Endothelial cell of umbilical vein (primary cell): ENCODE measurements at regions not wholly inside any gene's neighbourhood (a gene's known extent, or its start where the extent isn't known, plus 50 kb on each side); places are given as distances from the start of the nearest gene placed in this dataset.

Experiments
- EZH2 ChIP-seq: IDR thresholded peaks from 2 replicates; pipeline ENCODE4 v1.6.1; 2012; ENCODE audit warnings: borderline replicate concordance, low read depth, mild to moderate bottlenecking, moderate library complexity, low read length, inconsistent platforms; ENCODE audit not compliant: severe bottlenecking
- JUN ChIP-seq: IDR thresholded peaks from 2 replicates; pipeline ENCODE4 v1.6.1; 2011; ENCODE audit warnings: borderline replicate concordance, low read depth; ENCODE audit not compliant: insufficient read length, insufficient read depth
- MYC ChIP-seq: IDR thresholded peaks from one replicate; pipeline ENCODE4 v1.6.1; 2011; ENCODE audit warnings: mild to moderate bottlenecking, low read depth, low read length
- POLR2A ChIP-seq: IDR thresholded peaks from 2 replicates; pipeline ENCODE4 v1.6.1; 2012; ENCODE audit warnings: low read depth, mild to moderate bottlenecking, control low read depth, low read length
- POLR2AphosphoS5 ChIP-seq: IDR thresholded peaks from 2 replicates; pipeline ENCODE4 v1.6.1; 2012; ENCODE audit warnings: low read depth, mild to moderate bottlenecking, control low read depth, low read length, moderate library complexity; ENCODE audit not compliant: insufficient read depth
- TF ChIP-seq, protein P1 (sequence below), 2 donors: IDR thresholded peaks; 1 replicate in 1 of 2; 2 replicates in 1 of 2; pipeline ENCODE4 v1.5.1; 2011; ENCODE audit warnings: low read length in 2 of 2, mild to moderate bottlenecking in 2 of 2, moderate library complexity in 2 of 2, control low read depth in 1 of 2, inconsistent platforms in 1 of 2, low read depth in 1 of 2; ENCODE audit not compliant: insufficient read depth in 1 of 2; ENCODE audit errors: extremely low read depth in 1 of 2
- TF ChIP-seq, protein P2 (sequence below): IDR thresholded peaks from 2 replicates; pipeline ENCODE4 v1.6.1; 2011; ENCODE audit not compliant: insufficient read depth, insufficient read length

DNA sequence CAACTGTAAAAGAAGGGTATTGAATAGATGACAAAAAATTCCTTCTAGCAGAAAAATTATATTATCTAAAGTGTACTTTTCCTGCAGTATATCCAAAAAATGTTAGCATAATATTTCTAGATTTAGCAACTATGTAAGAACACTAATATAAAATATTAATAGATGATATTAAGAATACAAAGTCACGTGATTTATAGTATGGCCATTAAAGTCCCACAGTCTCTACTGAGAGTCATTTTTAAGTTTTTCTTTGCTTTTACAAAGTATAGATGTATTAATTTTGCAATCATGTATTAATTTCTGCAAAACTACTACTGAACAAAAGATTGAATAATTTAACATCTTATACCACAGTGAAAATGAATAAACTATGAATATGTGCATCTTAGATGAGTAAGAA is 94.9 kb downstream of the ZWINT start:
- TF ChIP-seq, protein P1, sequence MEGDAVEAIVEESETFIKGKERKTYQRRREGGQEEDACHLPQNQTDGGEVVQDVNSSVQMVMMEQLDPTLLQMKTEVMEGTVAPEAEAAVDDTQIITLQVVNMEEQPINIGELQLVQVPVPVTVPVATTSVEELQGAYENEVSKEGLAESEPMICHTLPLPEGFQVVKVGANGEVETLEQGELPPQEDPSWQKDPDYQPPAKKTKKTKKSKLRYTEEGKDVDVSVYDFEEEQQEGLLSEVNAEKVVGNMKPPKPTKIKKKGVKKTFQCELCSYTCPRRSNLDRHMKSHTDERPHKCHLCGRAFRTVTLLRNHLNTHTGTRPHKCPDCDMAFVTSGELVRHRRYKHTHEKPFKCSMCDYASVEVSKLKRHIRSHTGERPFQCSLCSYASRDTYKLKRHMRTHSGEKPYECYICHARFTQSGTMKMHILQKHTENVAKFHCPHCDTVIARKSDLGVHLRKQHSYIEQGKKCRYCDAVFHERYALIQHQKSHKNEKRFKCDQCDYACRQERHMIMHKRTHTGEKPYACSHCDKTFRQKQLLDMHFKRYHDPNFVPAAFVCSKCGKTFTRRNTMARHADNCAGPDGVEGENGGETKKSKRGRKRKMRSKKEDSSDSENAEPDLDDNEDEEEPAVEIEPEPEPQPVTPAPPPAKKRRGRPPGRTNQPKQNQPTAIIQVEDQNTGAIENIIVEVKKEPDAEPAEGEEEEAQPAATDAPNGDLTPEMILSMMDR (IDR thresholded peaks at IDR 0.05; ENCODE audit: extremely low read depth in 1 of 2, insufficient read depth in 1 of 2, low read depth in 1 of 2, low read length in 2 of 2): no peak
- TF ChIP-seq, protein P2, sequence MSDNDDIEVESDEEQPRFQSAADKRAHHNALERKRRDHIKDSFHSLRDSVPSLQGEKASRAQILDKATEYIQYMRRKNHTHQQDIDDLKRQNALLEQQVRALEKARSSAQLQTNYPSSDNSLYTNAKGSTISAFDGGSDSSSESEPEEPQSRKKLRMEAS: no peak
- no peak for TF ChIP-seq MYC
- no peak for TF ChIP-seq POLR2A
- no peak for TF ChIP-seq POLR2AphosphoS5
- TF ChIP-seq JUN: no peak
- no peak for TF ChIP-seq EZH2
